Mucosa of stomach (tissue), 1 donor: ENCODE measurements at regions not wholly inside any gene's neighbourhood (a gene's known extent, or its start where the extent isn't known, plus 50 kb on each side); places are given as distances from the start of the nearest gene placed in this dataset.

Experiments
- H3K27me3 ChIP-seq: one replicate; pipeline ENCODE4 v1.7.0; 2013; ENCODE audit warnings: mild to moderate bottlenecking, low read length; ENCODE audit not compliant: control insufficient read depth, insufficient read depth
- H3K36me3 ChIP-seq: one replicate; pipeline ENCODE4 v1.7.0; 2013; ENCODE audit warnings: low read length; ENCODE audit not compliant: control insufficient read depth, insufficient read depth
- H3K4me1 ChIP-seq: one replicate; pipeline ENCODE4 v1.7.0; 2013; ENCODE audit warnings: mild to moderate bottlenecking, low read length; ENCODE audit not compliant: control insufficient read depth, insufficient read depth
- H3K4me3 ChIP-seq: one replicate; pipeline ENCODE4 v1.7.0; 2013; ENCODE audit warnings: low read length
- H3K9ac ChIP-seq: one replicate; pipeline ENCODE4 v1.7.0; 2013; ENCODE audit warnings: mild to moderate bottlenecking, low read length, moderate library complexity
- H3K9me3 ChIP-seq: one replicate; pipeline ENCODE4 v1.7.0; 2013; ENCODE audit warnings: mild to moderate bottlenecking, low read length, moderate library complexity; ENCODE audit not compliant: control insufficient read depth
- donor health status: Pancreatic carcinoma.

- Histone ChIP-seq H3K4me3 (no peak overlapping the region), H3K27me3 (no peaks in the 10 kb centered on the region), H3K9ac (no peak overlapping the region), H3K36me3 (no peaks in the 10 kb centered on the region), H3K9me3 (no peaks in the 10 kb centered on the region), H3K4me1 (no peaks in the 10 kb centered on the region)
Measured at GRCh38 chr15:36271048-36271447, 308.4 kb upstream of the CDIN1 start.

- H3K9me3 ChIP-seq, result no peaks in the 10 kb centered on the region
- H3K27me3 ChIP-seq, result no peaks in the 10 kb centered on the region
- no peak overlapping the region for H3K4me3 ChIP-seq
- no peaks in the 10 kb centered on the region for H3K36me3 ChIP-seq
- H3K4me1 ChIP-seq, result no peaks in the 10 kb centered on the region
- no peak overlapping the region for H3K9ac ChIP-seq
Measured at GRCh38 chr15:36275656-36276055, 303.8 kb upstream of the CDIN1 start.

GRCh38 chr15:36278219-36278618 is 301.2 kb upstream of the CDIN1 start:
- H3K4me3 ChIP-seq, result no peak overlapping the region
- H3K4me1 ChIP-seq, result no peaks in the 10 kb centered on the region
- no peaks in the 10 kb centered on the region for H3K36me3 ChIP-seq
- H3K9ac ChIP-seq, result no peak overlapping the region
- no peaks in the 10 kb centered on the region for H3K9me3 ChIP-seq
- H3K27me3 ChIP-seq, result no peaks in the 10 kb centered on the region

- no peak overlapping the region for H3K9ac ChIP-seq
- H3K36me3 ChIP-seq, result no peaks in the 10 kb centered on the region
- no peaks in the 10 kb centered on the region for H3K4me1 ChIP-seq
- H3K27me3 ChIP-seq, result no peaks in the 10 kb centered on the region
- no peak overlapping the region for H3K4me3 ChIP-seq
- no peaks in the 10 kb centered on the region for H3K9me3 ChIP-seq
Measured at GRCh38 chr15:36282821-36283220, 296.6 kb upstream of the CDIN1 start.

DNA sequence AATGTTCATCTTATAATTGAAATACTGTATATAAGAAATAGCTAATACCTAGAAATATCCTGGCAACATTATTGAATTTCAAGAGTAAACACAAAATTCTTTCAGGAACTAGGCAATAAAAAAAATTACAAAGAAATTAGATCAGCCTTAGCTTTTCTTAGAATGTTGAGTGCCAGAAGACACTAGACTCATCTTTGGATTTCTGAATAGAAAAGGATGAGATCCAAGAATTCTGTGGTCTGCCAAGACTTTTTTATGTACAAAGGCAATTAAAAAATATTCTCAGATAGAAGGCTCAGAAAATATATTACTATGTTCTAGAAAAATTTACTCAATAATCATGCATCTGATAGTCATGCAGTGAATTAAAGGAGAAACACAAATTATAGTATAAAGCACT is 294.5 kb upstream of the CDIN1 start:
- H3K36me3 ChIP-seq, result no peaks in the 10 kb centered on the region
- H3K9me3 ChIP-seq, result no peaks in the 10 kb centered on the region
- no peak overlapping the region for H3K9ac ChIP-seq
- no peak overlapping the region for H3K4me3 ChIP-seq
- H3K4me1 ChIP-seq, result no peaks in the 10 kb centered on the region
- no peaks in the 10 kb centered on the region for H3K27me3 ChIP-seq

DNA sequence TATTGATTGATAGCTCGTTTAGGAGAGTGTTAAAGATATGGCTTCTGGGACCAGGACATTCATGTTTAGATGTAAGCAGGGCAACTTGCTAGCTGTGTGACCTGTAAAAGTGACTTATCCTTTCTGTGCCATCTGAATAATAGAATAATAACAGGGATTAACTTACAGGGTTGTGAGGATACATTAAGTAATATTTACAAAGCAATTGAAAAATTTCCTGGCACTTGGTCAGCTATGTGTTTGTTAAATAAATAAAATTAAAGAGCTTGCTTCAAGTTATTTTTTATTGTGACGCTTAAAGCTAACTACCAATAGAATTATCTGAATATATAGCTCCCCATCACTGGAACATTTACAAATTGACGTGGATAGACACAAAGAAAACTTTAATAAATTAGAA is 287.9 kb upstream of the CDIN1 start:
- Histone ChIP-seq H3K4me3 (no peak overlapping the region), H3K4me1 (no peaks in the 10 kb centered on the region), H3K9ac (no peak overlapping the region), H3K9me3 (no peaks in the 10 kb centered on the region), H3K36me3 (no peaks in the 10 kb centered on the region), H3K27me3 (no peaks in the 10 kb centered on the region)

DNA sequence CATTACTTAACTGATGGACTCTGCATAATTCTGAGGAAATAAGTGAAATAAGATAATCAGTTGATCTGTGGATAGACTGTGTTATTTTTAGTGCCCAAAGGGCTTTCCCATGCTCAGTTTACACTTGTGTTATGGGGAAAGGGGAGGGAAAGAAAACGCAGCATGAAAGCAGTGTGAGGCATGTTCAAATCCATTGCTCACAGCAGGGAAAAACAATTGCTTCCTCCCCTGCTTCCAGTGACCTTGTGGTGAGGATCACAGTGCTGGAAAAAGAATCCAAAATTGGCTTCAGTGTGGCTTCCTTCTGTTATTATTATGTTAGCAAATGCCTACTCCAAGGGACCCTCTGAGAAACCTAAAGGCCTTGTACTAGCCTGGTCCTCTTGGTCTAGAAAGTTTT is 285.1 kb upstream of the CDIN1 start:
- Histone ChIP-seq H3K27me3 (no peaks in the 10 kb centered on the region), H3K4me3 (no peak overlapping the region), H3K9me3 (no peaks in the 10 kb centered on the region), H3K4me1 (no peaks in the 10 kb centered on the region), H3K9ac (no peak overlapping the region), H3K36me3 (no peaks in the 10 kb centered on the region)

DNA sequence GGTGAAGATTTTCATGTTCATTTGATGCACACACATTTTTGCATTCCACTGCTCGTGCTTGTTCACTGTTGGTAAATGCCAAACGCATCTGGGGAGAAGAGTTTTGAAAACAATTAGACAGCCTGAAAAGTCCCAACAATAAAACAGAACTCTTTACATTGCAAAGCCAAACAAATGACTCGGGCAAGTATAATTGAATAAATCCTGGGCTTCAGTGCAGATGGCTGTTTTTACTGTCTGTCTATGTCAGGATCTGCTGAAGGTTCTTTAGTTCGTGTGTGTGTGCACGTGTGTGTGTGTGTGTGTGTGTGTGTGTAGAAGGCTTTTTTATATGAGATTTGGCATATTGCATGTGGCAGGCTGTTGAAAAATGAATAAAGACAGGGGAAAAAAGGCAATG is 277.5 kb upstream of the CDIN1 start:
- no peak overlapping the region for H3K4me3 ChIP-seq
- H3K27me3 ChIP-seq, result no peaks in the 10 kb centered on the region
- no peak overlapping the region for H3K9ac ChIP-seq
- H3K36me3 ChIP-seq, result no peaks in the 10 kb centered on the region
- H3K4me1 ChIP-seq, result no peaks in the 10 kb centered on the region
- no peaks in the 10 kb centered on the region for H3K9me3 ChIP-seq

GRCh38 chr15:36313021-36313420 is 266.4 kb upstream of the CDIN1 start:
- no peaks in the 10 kb centered on the region for H3K27me3 ChIP-seq
- H3K4me3 ChIP-seq, result no peak overlapping the region
- H3K36me3 ChIP-seq, result no peaks in the 10 kb centered on the region
- H3K9me3 ChIP-seq, result no peaks in the 10 kb centered on the region
- no peak overlapping the region for H3K9ac ChIP-seq
- H3K4me1 ChIP-seq, result no peaks in the 10 kb centered on the region

DNA sequence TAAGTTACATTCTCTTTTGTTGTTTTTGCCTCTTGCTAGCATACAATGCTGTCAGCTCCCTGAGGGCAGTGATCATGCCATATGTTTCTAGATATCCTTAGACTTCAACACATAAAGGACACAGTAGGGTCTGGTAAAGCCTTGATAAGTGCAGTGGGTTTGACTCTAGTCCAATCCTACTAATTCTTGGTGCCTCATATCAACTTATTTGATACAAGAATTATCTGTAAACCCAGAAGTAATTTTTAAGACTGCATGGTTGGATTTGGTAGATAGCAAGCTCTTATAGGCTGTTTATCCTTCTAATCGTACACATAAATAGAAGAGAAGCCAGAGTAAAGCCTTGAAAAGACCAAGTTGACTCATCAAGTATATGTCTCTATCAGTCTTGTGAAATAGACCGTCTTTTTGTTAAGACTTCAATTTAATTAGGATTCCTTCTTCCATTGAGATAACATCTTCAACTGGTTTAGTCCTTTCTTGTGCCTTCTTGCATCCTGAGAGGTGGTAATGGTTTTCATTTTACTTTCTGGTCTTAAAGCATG is 265.6 kb upstream of the CDIN1 start:
- no peaks in the 10 kb centered on the region for H3K36me3 ChIP-seq

DNA sequence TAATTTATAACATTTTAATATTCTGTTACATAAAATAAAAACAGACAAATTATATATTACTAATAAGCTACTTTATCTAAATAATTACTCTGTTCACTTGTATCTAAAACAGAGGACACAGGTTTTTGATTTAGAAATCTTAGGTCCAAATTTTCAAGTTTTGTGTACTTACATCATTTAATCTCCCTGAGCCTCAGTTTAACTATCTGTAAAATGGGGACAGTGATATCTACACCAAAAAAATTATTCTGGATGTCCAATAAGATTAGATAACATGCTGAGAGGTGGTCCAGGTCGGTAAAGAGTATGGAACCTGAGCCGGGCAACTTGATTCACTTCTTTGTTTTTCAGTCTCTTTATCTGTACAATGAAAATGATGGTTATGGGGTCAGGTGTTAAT is 263.8 kb upstream of the CDIN1 start:
- Histone ChIP-seq H3K27me3 (no peaks in the 10 kb centered on the region), H3K4me3 (no peak overlapping the region), H3K9me3 (no peaks in the 10 kb centered on the region), H3K4me1 (no peaks in the 10 kb centered on the region), H3K9ac (no peak overlapping the region), H3K36me3 (no peaks in the 10 kb centered on the region)

More for the DNA sequence above, 265.6 kb upstream of the CDIN1 start:
- H3K4me1 ChIP-seq, result no peaks in the 10 kb centered on the region
- H3K4me3 ChIP-seq, result no peak overlapping the region
- no peak overlapping the region for H3K9ac ChIP-seq
- no peaks in the 10 kb centered on the region for H3K9me3 ChIP-seq
- no peaks in the 10 kb centered on the region for H3K27me3 ChIP-seq

GRCh38 chr15:36323615-36324014 is 255.8 kb upstream of the CDIN1 start:
- H3K9me3 ChIP-seq, result no peaks in the 10 kb centered on the region
- no peaks in the 10 kb centered on the region for H3K27me3 ChIP-seq
- H3K4me1 ChIP-seq, result no peaks in the 10 kb centered on the region
- H3K9ac ChIP-seq, result no peak overlapping the region
- H3K36me3 ChIP-seq, result no peaks in the 10 kb centered on the region
- H3K4me3 ChIP-seq, result no peak overlapping the region

- no peaks in the 10 kb centered on the region for H3K36me3 ChIP-seq
- H3K4me3 ChIP-seq, result no peak overlapping the region
- H3K9ac ChIP-seq, result no peak overlapping the region
- H3K4me1 ChIP-seq, result no peaks in the 10 kb centered on the region
- no peaks in the 10 kb centered on the region for H3K9me3 ChIP-seq
- H3K27me3 ChIP-seq, result no peaks in the 10 kb centered on the region
Measured at GRCh38 chr15:36325206-36325605, 254.2 kb upstream of the CDIN1 start.
